ENCODE measurements at regions not wholly inside any gene's neighbourhood (a gene's known extent, or its start where the extent isn't known, plus 50 kb on each side); places are given as distances from the start of the nearest gene placed in this dataset.
"Not testable (repeated sequence)": the region's sequence is repeated elsewhere in the genome, so short reads cannot be mapped to it uniquely, and the experiment has no call there.

GRCh38 chr11:81331088-81331487 is 1402.6 kb downstream of the FAM181B start:
- no peak overlapping the region for H3K27ac ChIP-seq
- TF ChIP-seq CTCF (IDR thresholded peaks at IDR 0.05), result no peak
- no peak overlapping the region for H3K4me3 ChIP-seq
- no peak for DNase-seq (ENCODE audit: low spot score)

- no peak for DNase-seq (ENCODE audit: low spot score)
- no peak overlapping the region for H3K4me3 ChIP-seq
- no peak for TF ChIP-seq CTCF (IDR thresholded peaks at IDR 0.05)
- H3K27ac ChIP-seq, result no peak overlapping the region
Measured at GRCh38 chr11:81303038-81303664, 1430.5 kb downstream of the FAM181B start.

GRCh38 chr11:81301166-81301830 is 1432.4 kb downstream of the FAM181B start:
- Histone ChIP-seq H3K4me3 (no peak overlapping the region), H3K27ac (no peak overlapping the region)
- no peak for DNase-seq (ENCODE audit: low spot score)
- TF ChIP-seq CTCF (IDR thresholded peaks at IDR 0.05), result no peak

- no peak for TF ChIP-seq CTCF (IDR thresholded peaks at IDR 0.05)
Measured at GRCh38 chr11:81286959-81287358, 1446.7 kb downstream of the FAM181B start.

GRCh38 chr11:81286550-81286949 is 1447.1 kb downstream of the FAM181B start:
- Histone ChIP-seq H3K27ac (no peak overlapping the region), H3K4me3 (no peak overlapping the region)
- no peak for TF ChIP-seq CTCF (IDR thresholded peaks at IDR 0.05)
- no peak for DNase-seq (ENCODE audit: low spot score)

More at GRCh38 chr11:81286959-81287358, 1446.7 kb downstream of the FAM181B start:
- H3K4me3 ChIP-seq, result no peak overlapping the region
- no peak overlapping the region for H3K27ac ChIP-seq
- DNase-seq (ENCODE audit: low spot score), result no peak

- H3K27ac ChIP-seq; DNase-seq (ENCODE audit: low spot score); H3K4me3 ChIP-seq: not testable (repeated sequence)
Measured at GRCh38 chr11:81280228-81280627, 1453.4 kb downstream of the FAM181B start.

- Histone ChIP-seq H3K4me3 (no peak overlapping the region), H3K27ac (no peak overlapping the region)
- TF ChIP-seq CTCF (IDR thresholded peaks at IDR 0.05), result no peak
- no peak for DNase-seq (ENCODE audit: low spot score)
Measured at GRCh38 chr11:81278991-81279390, 1454.7 kb downstream of the FAM181B start.

Data from coronary artery (tissue), 2 donors.